Stomach (tissue), 4 donors: ENCODE measurements at regions not wholly inside any gene's neighbourhood (a gene's known extent, or its start where the extent isn't known, plus 50 kb on each side); places are given as distances from the start of the nearest gene placed in this dataset.

Experiments
- EP300 ChIP-seq: sonication (generic); formaldehyde crosslinking; IDR thresholded peaks from one replicate; pipeline ENCODE4 v1.6.1; 2017; ENCODE audit warnings: antibody characterized with exemption
- POLR2A ChIP-seq, 4 donors: fragments of 450-650 bp; IDR thresholded peaks; one replicate each; pipeline ENCODE4 v1.6.1; 2016; ENCODE audit warnings: antibody characterized with exemption in 4 of 4, control low read depth in 2 of 4, mild to moderate bottlenecking in 1 of 4, moderate library complexity in 1 of 4
- TF ChIP-seq, protein P1 (sequence below), 7 experiments: fragments of 450-650 bp in 4 of 7; fragments of 200-600 bp in 3 of 7; sonication (generic) in 3 of 7; IDR thresholded peaks; one replicate each; pipeline ENCODE4 v1.5.1; 2016 to 2019; ENCODE audit warnings: antibody characterized with exemption in 7 of 7, control low read depth in 2 of 7, mild to moderate bottlenecking in 1 of 7

- TF ChIP-seq, protein P1, sequence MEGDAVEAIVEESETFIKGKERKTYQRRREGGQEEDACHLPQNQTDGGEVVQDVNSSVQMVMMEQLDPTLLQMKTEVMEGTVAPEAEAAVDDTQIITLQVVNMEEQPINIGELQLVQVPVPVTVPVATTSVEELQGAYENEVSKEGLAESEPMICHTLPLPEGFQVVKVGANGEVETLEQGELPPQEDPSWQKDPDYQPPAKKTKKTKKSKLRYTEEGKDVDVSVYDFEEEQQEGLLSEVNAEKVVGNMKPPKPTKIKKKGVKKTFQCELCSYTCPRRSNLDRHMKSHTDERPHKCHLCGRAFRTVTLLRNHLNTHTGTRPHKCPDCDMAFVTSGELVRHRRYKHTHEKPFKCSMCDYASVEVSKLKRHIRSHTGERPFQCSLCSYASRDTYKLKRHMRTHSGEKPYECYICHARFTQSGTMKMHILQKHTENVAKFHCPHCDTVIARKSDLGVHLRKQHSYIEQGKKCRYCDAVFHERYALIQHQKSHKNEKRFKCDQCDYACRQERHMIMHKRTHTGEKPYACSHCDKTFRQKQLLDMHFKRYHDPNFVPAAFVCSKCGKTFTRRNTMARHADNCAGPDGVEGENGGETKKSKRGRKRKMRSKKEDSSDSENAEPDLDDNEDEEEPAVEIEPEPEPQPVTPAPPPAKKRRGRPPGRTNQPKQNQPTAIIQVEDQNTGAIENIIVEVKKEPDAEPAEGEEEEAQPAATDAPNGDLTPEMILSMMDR (IDR thresholded peaks at IDR 0.05) = no peak
- TF ChIP-seq POLR2A (IDR thresholded peaks at IDR 0.05) (no peak), EP300 (no peak)
These were observed 749.3 kb upstream of the GOLIM4 start for GRCh38 chr3:168844894-168845482.
